Umbilical cord (tissue), 1 donor: ENCODE measurements at regions not wholly inside any gene's neighbourhood (a gene's known extent, or its start where the extent isn't known, plus 50 kb on each side); places are given as distances from the start of the nearest gene placed in this dataset.
A peak's percentile ranks its signal among the peaks of the same experiment; 100 is the strongest.
"Not testable (repeated sequence)": the region's sequence is repeated elsewhere in the genome, so short reads cannot be mapped to it uniquely, and the experiment has no call there.

ENCODE experiments used
- DNase-seq: peaks from one replicate; pipeline ENCODE4 v3.0.0-alpha.2; 2015; ENCODE audit warnings: low spot score

GRCh38 chr6:60789601-60790000 is 1496.4 kb downstream of the KHDRBS2 start:
- DNase-seq, result not testable (repeated sequence)

- not testable (repeated sequence) for DNase-seq
Measured at GRCh38 chr6:60782698-60783464, 1503.1 kb downstream of the KHDRBS2 start.

GRCh38 chr6:60779591-60779990 is 1506.4 kb downstream of the KHDRBS2 start:
- DNase-seq, result not testable (repeated sequence)

GRCh38 chr6:60767791-60768499 is 1518.1 kb downstream of the KHDRBS2 start:
- not testable (repeated sequence) for DNase-seq

- not testable (repeated sequence) for DNase-seq
Measured at GRCh38 chr6:60765331-60765730, 1520.7 kb downstream of the KHDRBS2 start.

- not testable (repeated sequence) for DNase-seq
Measured at GRCh38 chr6:60763464-60764080, 1522.5 kb downstream of the KHDRBS2 start.

- DNase-seq, result not testable (repeated sequence)
Measured at GRCh38 chr6:60760928-60761327, 1525.1 kb downstream of the KHDRBS2 start.

- peak; percentile 2 for DNase-seq
Measured at GRCh38 chr6:60759149-60759825, 1526.7 kb downstream of the KHDRBS2 start.

GRCh38 chr6:60758725-60759124 is 1527.3 kb downstream of the KHDRBS2 start:
- DNase-seq, result peak; percentile 1

- no peak for DNase-seq
Measured at GRCh38 chr6:60754879-60755278, 1531.1 kb downstream of the KHDRBS2 start.

- DNase-seq, result not testable (repeated sequence)
Measured at GRCh38 chr6:60750353-60751081, 1535.5 kb downstream of the KHDRBS2 start.

- DNase-seq, result not testable (repeated sequence)
Measured at GRCh38 chr6:60747765-60748556, 1538.1 kb downstream of the KHDRBS2 start.

GRCh38 chr6:60737764-60738425 is 1548.1 kb downstream of the KHDRBS2 start:
- DNase-seq, result not testable (repeated sequence)

GRCh38 chr6:60737315-60737714 is 1548.7 kb downstream of the KHDRBS2 start:
- DNase-seq, result not testable (repeated sequence)

- DNase-seq, result not testable (repeated sequence)
Measured at GRCh38 chr6:60723935-60724334, 1562.1 kb downstream of the KHDRBS2 start.

- no peak for DNase-seq
Measured at GRCh38 chr6:60695232-60695631, 1590.8 kb downstream of the KHDRBS2 start.

GRCh38 chr6:60687085-60687484 is 1598.9 kb downstream of the KHDRBS2 start:
- no peak for DNase-seq

- no peak for DNase-seq
Measured at GRCh38 chr6:60681806-60682205, 1604.2 kb downstream of the KHDRBS2 start.

GRCh38 chr6:60679175-60679574 is 1606.8 kb downstream of the KHDRBS2 start:
- no peak for DNase-seq

GRCh38 chr6:60671369-60671768 is 1614.7 kb downstream of the KHDRBS2 start:
- DNase-seq, result no peak
